Peyer's patch (tissue), 4 donors: ENCODE measurements at regions not wholly inside any gene's neighbourhood (a gene's known extent, or its start where the extent isn't known, plus 50 kb on each side); places are given as distances from the start of the nearest gene placed in this dataset.

Experiments used
- CTCF ChIP-seq, 6 experiments: fragments of 450-650 bp in 4 of 6; fragments of 200-600 bp in 2 of 6; sonication (generic) in 1 of 6; IDR thresholded peaks; one replicate each; pipeline ENCODE4 v1.5.1; 2017 to 2019; ENCODE audit warnings: antibody characterized with exemption in 6 of 6, mild to moderate bottlenecking in 3 of 6, moderate library complexity in 1 of 6
- POLR2A ChIP-seq, 2 donors: fragments of 450-650 bp; IDR thresholded peaks; one replicate each; pipeline ENCODE4 v1.5.1; 2017; ENCODE audit warnings: antibody characterized with exemption in 2 of 2, mild to moderate bottlenecking in 2 of 2, moderate library complexity in 2 of 2

DNA sequence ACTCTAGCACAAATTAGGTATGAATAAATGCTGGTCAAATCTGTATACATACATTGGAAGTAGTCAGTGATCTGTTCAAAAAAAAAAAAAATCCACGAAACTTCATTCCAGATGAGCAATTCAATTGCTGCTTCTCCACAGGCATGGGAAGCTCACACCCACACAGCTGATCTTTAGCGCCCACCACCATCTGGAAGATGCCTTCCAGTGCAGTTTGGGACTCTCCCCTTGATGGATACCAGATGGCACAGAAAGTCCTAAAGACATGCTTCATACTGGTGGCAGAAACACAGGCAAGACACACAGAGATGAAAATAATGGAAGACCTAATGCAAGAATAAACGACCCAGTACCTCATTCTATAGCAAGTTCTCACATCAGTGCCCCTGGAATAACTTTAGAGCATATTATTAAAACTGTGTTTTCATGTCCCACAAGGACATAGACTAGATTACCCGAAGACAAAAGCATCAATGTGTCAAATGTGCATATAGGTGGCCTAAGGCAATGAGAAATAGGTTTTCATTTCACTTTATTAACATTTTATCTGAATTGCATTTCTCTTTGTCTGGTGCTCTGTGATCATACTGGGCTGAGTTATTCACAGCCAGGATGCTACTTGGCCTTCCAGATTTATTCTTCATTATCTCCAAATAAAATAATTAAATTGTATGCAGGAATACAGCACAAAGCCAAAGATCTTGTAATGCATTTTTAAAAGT is 135.4 kb upstream of the TAS2R1 start:
- TF ChIP-seq CTCF (IDR thresholded peaks at IDR 0.05) (no peak), POLR2A (IDR thresholded peaks at IDR 0.05) (no peak)
